ENCODE measurements at regions not wholly inside any gene's neighbourhood (a gene's known extent, or its start where the extent isn't known, plus 50 kb on each side); places are given as distances from the start of the nearest gene placed in this dataset.

DNA sequence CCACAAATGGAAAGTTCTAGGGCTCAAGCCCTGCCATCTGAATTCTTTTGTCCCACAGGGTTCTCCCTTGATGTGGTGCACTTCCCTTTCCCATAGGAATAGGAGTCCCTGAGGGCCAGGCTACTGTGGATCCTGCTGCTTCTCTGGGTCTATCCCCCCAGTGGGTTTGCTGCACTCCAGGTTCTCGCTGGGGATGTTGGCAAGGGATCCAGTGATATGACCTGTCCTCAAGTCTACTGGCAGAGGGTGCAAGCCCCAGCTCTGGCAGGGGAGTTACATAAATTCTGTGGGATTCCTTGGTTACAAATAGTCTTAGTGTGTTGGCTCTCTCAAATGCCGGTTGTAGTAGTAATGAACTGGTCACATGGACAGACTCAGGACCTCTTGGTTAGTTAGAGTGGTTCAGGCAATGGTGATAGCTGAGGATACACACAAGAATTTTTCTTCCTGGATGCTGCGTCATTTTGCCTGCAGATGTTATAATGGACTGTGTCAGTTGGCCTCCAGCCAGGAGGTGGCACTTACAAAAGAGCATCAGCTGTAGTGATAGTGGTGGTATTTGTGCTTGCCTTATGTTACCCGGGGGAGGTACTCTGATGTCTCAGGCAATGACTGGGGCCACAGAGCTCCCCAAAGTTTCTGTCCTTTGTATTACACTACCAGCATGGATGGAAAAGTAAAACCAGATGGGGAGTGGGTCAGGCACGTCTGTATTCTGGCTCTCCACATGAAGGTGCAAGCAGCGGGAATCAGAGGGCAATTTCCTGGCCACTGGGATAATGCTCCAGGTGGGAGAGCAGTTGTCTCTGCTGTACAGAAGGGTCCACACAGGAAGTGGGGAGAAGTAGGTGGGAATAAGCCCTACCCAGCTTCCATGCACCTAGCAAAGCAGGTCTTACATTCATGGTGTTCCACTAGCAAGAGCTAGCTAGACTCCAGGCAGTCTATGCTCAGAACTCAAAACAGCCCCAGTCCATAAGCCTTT is 267.9 kb downstream of the SOX11 start:
- DNase-seq: no peak

- no peak for DNase-seq
Measured at GRCh38 chr2:5967506-5967905, 275.3 kb downstream of the SOX11 start.

DNA sequence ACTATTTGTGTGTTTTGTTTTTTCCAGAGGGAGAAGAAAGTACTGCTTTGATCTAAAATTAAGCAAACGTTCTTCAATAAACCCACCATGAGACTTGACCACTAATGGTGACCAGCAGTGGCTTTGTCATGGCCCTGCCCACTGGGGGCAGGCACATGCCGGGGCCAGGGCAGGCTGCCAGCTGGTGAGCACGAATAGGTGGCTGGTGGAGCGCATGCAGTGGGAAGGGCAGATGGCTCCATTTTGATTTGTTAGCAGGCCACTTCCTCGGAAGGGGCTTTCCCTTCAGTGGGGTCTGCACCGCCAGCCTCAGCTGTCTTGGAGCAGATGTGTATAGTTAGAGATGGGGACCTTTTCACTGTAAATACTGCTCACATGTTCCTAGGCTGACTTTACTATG is 277.1 kb downstream of the SOX11 start:
- no peak for DNase-seq

DNA sequence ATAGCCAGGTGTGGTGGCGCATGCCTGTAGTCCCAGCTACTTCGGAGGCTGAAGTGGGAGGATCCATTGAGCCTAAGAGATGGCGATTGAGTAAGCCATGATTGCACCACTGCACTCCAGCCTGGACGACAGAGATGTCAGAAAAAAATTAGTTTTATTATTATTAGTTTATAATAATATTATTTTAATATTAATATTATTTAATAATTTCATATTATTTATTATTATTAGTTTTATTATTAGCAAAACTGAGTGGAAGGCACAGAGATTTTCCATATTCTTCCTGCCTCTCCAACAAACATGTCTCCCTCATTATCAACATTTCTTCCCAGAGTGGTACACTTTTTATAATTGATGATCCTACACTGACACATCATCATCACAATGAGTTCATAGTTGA is 278.2 kb downstream of the SOX11 start:
- no peak for DNase-seq

- DNase-seq: no peak
Measured at GRCh38 chr2:5974477-5974876, 282.3 kb downstream of the SOX11 start.

DNA sequence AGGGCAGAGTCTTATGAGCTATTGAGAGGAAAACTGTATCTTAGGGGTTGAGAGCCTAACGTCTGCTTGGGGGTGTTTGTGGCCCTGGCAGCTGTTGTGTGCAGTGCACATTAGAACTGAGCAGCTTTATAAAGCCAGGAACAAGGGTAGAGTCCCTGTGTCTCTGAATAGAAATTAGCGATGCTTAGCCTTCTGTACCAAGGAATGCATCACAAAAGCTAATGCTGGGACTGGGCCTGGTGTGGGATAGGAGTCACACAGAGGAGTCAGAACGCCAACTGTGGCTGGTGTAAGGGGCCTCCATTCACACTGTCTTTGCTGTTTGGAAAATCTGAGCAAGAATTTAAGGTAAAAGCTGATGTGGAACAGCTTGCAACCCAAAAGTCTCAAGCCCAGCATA is 283.2 kb downstream of the SOX11 start:
- no peak for DNase-seq

GRCh38 chr2:5976531-5977065 is 284.4 kb downstream of the SOX11 start:
- DNase-seq: no peak

- no peak for DNase-seq
Measured at GRCh38 chr2:5977477-5977876, 285.3 kb downstream of the SOX11 start.

DNA sequence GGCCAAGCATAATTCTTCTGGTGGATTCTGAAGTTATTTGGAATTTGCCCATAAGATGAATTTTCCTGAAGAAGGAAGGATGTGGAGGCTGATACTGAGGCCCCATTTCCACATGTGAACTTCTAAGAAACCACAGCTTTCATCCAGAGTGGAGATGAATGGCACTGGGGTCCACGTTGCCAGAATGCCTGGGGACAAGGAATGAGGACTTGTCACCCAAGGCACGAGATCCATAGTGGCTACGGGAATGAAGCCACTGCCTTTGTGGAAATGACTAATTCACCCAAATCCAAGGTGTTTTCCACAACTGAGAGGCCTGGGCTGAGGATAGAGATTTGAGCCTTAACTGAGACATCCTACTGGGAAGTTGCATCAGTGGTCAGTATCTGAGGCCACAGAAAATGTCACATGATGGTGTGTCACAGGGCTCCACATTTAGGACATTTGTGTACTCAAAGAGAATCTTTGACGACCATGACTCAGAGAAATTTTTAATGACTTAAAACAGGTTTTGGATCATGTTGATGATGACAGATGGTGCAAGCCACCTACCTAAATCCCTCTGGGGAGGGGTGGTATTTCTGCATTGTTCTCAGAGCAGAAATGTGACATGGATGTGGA is 286.1 kb downstream of the SOX11 start:
- no peak for DNase-seq

DNA sequence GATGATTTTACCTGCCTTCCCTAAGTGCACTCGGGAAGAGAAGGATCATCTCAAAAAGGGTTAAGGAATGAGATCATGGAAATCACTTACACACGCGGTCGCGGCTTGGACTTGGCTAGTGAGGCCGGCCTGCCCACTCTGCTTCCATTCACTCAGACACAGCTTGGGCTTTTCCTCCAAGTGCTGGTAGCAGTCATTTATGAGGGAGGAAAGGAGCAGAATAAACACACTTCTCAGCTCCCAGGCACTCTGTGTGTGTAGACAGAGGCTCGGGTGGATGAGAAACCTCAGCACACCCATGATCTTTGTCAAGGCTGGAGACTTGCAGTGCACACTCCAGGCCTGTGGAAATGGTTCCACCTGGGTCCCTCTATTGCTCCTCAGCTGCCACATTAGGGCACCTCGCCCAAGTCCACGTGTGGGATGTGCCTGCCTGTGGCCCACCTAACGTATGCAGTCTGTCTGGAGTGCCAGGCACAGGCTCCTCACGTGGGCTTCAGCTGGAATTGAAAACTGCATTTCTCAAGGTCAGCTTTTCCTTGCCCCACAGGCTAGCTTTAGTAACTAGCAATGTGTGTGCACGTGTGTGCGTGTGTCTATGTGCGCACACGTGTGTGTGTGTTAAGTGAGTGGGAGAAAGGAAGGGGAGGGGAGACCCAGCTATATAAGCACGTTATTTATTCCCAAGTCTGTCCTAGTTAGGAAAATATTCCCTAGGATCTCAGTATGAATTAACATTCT is 288.4 kb downstream of the SOX11 start:
- no peak for DNase-seq

GRCh38 chr2:5982193-5982902 is 290.2 kb downstream of the SOX11 start:
- DNase-seq: no peak

- DNase-seq: no peak
Measured at GRCh38 chr2:5982903-5983265, 290.7 kb downstream of the SOX11 start.

- no peak for DNase-seq
Measured at GRCh38 chr2:5983511-5984272, 291.5 kb downstream of the SOX11 start.

DNA sequence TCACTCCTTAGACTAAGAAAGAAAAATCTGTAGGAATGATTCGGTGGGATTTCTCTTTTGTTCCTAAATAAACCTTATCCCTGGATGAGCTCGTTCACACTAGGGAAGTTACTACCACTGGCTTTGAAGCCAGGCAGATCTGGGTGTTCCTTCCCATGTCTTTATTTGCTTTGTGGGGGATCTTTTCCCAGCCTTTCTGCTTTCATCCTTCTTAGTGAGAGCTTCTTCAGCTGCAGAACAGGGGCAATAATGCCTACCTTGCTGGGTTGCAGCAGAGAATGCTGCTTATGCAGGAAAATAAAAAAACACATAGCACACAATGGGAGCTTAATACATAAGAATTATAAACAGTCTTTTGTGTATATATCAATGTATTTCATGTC is 292.1 kb downstream of the SOX11 start:
- DNase-seq: no peak

DNA sequence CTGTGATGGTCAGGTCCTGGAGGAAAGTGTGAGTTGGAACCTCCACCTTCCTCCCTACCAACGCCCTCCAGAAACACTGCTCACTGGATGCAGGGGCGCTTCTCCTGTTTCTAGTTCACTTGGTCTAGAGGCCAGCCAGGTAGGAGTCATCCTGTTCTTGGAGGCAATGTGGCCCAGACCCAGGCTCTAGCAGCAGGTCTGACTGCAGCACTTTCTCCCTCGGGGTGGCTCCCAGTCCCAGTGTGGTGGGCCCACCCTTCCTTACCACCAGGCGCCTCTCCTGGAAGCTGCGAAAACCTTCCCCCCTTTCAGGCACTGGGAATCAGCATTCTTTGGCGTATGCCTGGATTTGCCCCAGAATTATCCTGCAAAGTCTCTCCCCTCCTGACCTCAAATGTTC is 292.8 kb downstream of the SOX11 start:
- no peak for DNase-seq

DNA sequence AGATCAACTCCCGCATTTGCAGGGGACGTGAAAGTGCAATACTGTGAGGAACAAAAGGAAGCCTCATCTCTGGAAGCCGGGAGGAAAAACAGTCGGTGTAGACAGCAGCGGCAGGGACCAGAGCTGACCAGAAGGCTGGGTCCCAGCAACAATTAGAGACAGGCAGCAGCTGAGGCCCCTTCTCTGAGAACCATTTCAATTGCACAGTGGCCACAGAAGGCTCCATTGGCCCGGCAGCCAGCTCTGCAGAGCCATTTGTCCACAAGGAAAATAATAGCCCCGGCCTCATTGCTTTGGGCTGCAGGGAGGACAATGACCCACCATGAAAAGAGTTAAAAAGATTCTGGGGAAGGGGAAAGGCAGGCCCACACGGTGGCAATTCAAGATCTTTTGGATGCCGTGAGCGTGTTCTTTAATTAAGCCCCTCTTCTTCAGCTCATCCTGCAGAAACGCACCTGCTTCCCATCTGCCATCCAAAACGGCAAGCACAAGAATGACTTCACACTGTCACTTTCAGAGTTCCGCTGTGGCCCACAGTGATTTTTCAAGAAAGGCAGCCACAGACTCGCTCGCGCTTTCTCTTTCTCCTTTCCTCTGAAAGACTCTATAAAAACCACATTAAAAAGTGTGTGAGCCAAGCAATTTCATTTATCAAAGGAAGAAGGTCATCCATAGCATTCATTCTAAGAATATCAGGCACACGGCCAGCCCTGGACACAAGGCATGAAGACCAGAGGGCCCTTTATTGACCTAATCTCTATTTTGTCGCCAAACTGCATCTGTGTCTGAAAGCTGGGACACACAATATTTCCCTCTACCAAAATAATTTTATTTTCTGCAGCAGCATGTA is 293.6 kb downstream of the SOX11 start:
- DNase-seq: no peak

- DNase-seq: no peak
Measured at GRCh38 chr2:5986801-5987787, 294.9 kb downstream of the SOX11 start.

GRCh38 chr2:5988120-5988519 is 295.9 kb downstream of the SOX11 start:
- no peak for DNase-seq

- no peak for DNase-seq
Measured at GRCh38 chr2:5990086-5990485, 297.9 kb downstream of the SOX11 start.

All from 8988T (cell line).